PFSK-1 (cell line): ENCODE measurements at regions not wholly inside any gene's neighbourhood (a gene's known extent, or its start where the extent isn't known, plus 50 kb on each side); places are given as distances from the start of the nearest gene placed in this dataset.

Source experiments
- REST ChIP-seq, 2 experiments: IDR thresholded peaks; 2 replicates each; pipeline versions ENCODE4 v1.6.1 to v1.8.0; 2011 to 2012; ENCODE audit warnings: low read depth in 2 of 2, low read length in 2 of 2, control low read depth in 1 of 2, inconsistent platforms in 1 of 2, mild to moderate bottlenecking in 1 of 2, moderate library complexity in 1 of 2; ENCODE audit not compliant: insufficient read depth in 1 of 2
- SIN3A ChIP-seq: IDR thresholded peaks from 2 replicates; pipeline ENCODE4 v1.6.1; 2012; ENCODE audit warnings: mild to moderate bottlenecking, low read length, moderate library complexity, borderline replicate concordance; ENCODE audit not compliant: insufficient read depth

- TF ChIP-seq REST (IDR thresholded peaks at IDR 0.05; ENCODE audit: insufficient read depth in 1 of 2, low read depth in 2 of 2, low read length in 2 of 2) = no peak
- TF ChIP-seq SIN3A = no peak
Observed at GRCh38 chr12:76276499-76277151, 71.6 kb downstream of the BBS10 start.
